WTC11 (cell line): ENCODE measurements at regions not wholly inside any gene's neighbourhood (a gene's known extent, or its start where the extent isn't known, plus 50 kb on each side); places are given as distances from the start of the nearest gene placed in this dataset.

Experiments
- E2F1 ChIP-seq: sonication (generic); formaldehyde crosslinking; IDR thresholded peaks from 2 replicates; pipeline ENCODE4 v1.8.0; 2022; ENCODE audit warnings: mild to moderate bottlenecking, missing genetic modification reagents
- HMGA2 ChIP-seq: fragments of 250-450 bp; sonication (Bioruptor Pico); IDR thresholded peaks from 2 replicates; pipeline ENCODE4 v1.4.0; 2021; ENCODE audit warnings: mild to moderate bottlenecking, moderate library complexity
- ZBTB21 ChIP-seq: sonication (generic); formaldehyde crosslinking; IDR thresholded peaks from 2 replicates; pipeline ENCODE4 v1.8.1; 2023; ENCODE audit warnings: mild to moderate bottlenecking, missing genetic modification reagents, borderline replicate concordance
- TF ChIP-seq, protein P1 (sequence below): fragments of 200-600 bp; IDR thresholded peaks from 2 replicates; pipeline ENCODE4 v1.8.0; 2022; ENCODE audit warnings: antibody characterized with exemption

GRCh38 chr20:52081066-52081465 is 110.5 kb downstream of the ZFP64 start:
- TF ChIP-seq, protein P1, sequence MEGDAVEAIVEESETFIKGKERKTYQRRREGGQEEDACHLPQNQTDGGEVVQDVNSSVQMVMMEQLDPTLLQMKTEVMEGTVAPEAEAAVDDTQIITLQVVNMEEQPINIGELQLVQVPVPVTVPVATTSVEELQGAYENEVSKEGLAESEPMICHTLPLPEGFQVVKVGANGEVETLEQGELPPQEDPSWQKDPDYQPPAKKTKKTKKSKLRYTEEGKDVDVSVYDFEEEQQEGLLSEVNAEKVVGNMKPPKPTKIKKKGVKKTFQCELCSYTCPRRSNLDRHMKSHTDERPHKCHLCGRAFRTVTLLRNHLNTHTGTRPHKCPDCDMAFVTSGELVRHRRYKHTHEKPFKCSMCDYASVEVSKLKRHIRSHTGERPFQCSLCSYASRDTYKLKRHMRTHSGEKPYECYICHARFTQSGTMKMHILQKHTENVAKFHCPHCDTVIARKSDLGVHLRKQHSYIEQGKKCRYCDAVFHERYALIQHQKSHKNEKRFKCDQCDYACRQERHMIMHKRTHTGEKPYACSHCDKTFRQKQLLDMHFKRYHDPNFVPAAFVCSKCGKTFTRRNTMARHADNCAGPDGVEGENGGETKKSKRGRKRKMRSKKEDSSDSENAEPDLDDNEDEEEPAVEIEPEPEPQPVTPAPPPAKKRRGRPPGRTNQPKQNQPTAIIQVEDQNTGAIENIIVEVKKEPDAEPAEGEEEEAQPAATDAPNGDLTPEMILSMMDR: no peak
- TF ChIP-seq ZBTB21 (CRISPR knock-in tag) (no peak), HMGA2 (CRISPR knock-in tag) (no peak), E2F1 (CRISPR knock-in tag) (no peak)
